DND-41 (cell line): ENCODE measurements at regions not wholly inside any gene's neighbourhood (a gene's known extent, or its start where the extent isn't known, plus 50 kb on each side); places are given as distances from the start of the nearest gene placed in this dataset.

Experiments used
- EZH2 ChIP-seq: IDR thresholded peaks from 3 replicates; pipeline ENCODE4 v1.6.1; 2012; ENCODE audit warnings: borderline replicate concordance, low read depth, mild to moderate bottlenecking, moderate library complexity, low read length, inconsistent platforms; ENCODE audit not compliant: severe bottlenecking
- TF ChIP-seq, protein P1 (sequence below): IDR thresholded peaks from 2 replicates; pipeline ENCODE4 v1.5.1; 2012; ENCODE audit warnings: borderline replicate concordance, low read length, moderate library complexity, mild to moderate bottlenecking; ENCODE audit not compliant: poor library complexity, severe bottlenecking; ENCODE audit errors: extremely low read depth

DNA sequence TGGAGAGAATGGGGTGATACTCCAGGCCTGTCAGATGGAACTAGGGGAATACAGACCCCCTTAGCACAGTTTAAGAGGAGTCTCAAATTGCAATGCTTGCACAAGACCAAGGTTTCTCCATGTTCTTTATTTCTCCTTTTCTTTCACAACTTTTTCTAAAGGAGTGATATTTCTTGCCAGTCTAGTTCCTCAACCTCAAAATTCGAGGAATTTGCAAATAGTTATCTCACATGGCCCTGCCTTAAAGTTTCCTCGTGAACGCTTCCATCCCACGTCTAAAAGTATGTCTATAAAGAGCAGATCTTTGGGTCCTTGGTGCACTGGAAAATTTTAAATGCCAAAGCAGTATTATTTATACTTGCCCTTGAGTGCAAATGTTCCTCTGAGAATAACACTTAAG, 373.8 kb upstream of the KLF4 start:
- TF ChIP-seq, protein P1, sequence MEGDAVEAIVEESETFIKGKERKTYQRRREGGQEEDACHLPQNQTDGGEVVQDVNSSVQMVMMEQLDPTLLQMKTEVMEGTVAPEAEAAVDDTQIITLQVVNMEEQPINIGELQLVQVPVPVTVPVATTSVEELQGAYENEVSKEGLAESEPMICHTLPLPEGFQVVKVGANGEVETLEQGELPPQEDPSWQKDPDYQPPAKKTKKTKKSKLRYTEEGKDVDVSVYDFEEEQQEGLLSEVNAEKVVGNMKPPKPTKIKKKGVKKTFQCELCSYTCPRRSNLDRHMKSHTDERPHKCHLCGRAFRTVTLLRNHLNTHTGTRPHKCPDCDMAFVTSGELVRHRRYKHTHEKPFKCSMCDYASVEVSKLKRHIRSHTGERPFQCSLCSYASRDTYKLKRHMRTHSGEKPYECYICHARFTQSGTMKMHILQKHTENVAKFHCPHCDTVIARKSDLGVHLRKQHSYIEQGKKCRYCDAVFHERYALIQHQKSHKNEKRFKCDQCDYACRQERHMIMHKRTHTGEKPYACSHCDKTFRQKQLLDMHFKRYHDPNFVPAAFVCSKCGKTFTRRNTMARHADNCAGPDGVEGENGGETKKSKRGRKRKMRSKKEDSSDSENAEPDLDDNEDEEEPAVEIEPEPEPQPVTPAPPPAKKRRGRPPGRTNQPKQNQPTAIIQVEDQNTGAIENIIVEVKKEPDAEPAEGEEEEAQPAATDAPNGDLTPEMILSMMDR: no peak
- no peak for TF ChIP-seq EZH2
